Thyroid gland (tissue), 4 donors: ENCODE measurements at regions not wholly inside any gene's neighbourhood (a gene's known extent, or its start where the extent isn't known, plus 50 kb on each side); places are given as distances from the start of the nearest gene placed in this dataset.

Experiments
- DNase-seq, 2 donors: peaks; one replicate each; pipeline ENCODE4 v3.0.0-alpha.2; 2019
- H3K27ac ChIP-seq, 3 donors: fragments of 200-600 bp; sonication (generic); 1 replicate in 2 of 3; 2 replicates in 1 of 3; pipeline ENCODE4 v1.5.1; 2016 to 2019; ENCODE audit warnings: mild to moderate bottlenecking in 1 of 3, moderate library complexity in 1 of 3
- H3K27me3 ChIP-seq: fragments of 200-600 bp; sonication (generic); one replicate; pipeline ENCODE4 v1.5.1; 2019
- H3K36me3 ChIP-seq, 2 donors: fragments of 200-600 bp; sonication (generic); one replicate each; pipeline ENCODE4 v1.5.1; 2016 to 2019
- H3K4me1 ChIP-seq, 2 donors: fragments of 200-600 bp; sonication (generic); one replicate each; pipeline ENCODE4 v1.5.1; 2017 to 2019
- H3K4me3 ChIP-seq, 3 donors: fragments of 200-600 bp; sonication (generic); replicated peaks in 1 of 3; 1 replicate in 2 of 3; 2 replicates in 1 of 3; pipeline ENCODE4 v1.5.1; 2016; ENCODE audit warnings: mild to moderate bottlenecking in 1 of 3
- H3K9me3 ChIP-seq: fragments of 200-600 bp; sonication (generic); one replicate; pipeline ENCODE4 v1.5.1; 2017
- POLR2A ChIP-seq, 2 donors: fragments of 450-650 bp; IDR thresholded peaks; one replicate each; pipeline ENCODE4 v1.6.1; 2017; ENCODE audit warnings: antibody characterized with exemption in 2 of 2, mild to moderate bottlenecking in 2 of 2, moderate library complexity in 1 of 2
- WGBS, 2 donors: methylation state at CpG; one replicate each; pipeline ENCODE4 v1.1.5; 2017; 5-methylcytosine and 5-hydroxymethylcytosine counted together
- intact Hi-C: fragments of 100-400 bp; cut with DNase I; formaldehyde crosslinking; loops from one replicate; pipeline ENCODE4 v1.15.1; 2023
- TF ChIP-seq, protein P1 (sequence below), 6 experiments: fragments of 200-600 bp in 3 of 6; fragments of 450-650 bp in 3 of 6; sonication (generic) in 3 of 6; IDR thresholded peaks; one replicate each; pipeline ENCODE4 v1.5.1; 2016 to 2019; ENCODE audit warnings: antibody characterized with exemption in 6 of 6, mild to moderate bottlenecking in 2 of 6, inconsistent platforms in 1 of 6, moderate library complexity in 1 of 6

DNA sequence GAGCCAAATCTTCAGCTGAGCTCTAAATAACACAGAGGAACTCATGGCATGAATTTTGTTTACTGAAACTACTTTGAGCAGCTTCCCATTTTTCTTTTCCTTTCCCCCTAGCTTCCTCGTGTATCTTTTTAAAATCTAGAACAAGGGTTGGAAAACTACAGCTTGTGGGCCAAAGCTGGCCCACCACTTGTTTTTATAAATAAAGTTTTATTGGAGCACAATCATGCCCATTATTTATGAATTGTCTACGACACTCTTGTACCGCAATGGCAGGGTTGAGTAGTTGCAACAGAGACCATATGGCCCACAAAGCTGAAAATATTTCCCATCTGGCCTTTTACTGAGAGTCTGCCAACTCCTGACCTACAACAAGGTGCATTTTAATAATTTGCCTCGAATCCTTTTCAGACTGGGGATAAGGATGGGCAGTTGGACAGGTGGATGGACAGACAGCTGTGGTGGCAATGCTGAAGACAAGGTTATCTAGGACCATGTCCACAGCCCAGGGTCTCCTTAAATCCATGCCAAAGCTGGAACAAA, 87.7 kb downstream of the RMI2 start:
- Histone ChIP-seq H3K27me3 (no peaks in the 10 kb centered on the region), H3K4me3 (no peak overlapping the region), H3K4me1 (no peaks in the 10 kb centered on the region), H3K36me3 (no peaks in the 10 kb centered on the region), H3K27ac (no peak overlapping the region), H3K9me3 (no peaks in the 10 kb centered on the region)
- 84 to 90% methylated on average over 4 of the region's 4 CpGs for WGBS, 2 donors
- DNase-seq: no peak
- TF ChIP-seq, protein P1, sequence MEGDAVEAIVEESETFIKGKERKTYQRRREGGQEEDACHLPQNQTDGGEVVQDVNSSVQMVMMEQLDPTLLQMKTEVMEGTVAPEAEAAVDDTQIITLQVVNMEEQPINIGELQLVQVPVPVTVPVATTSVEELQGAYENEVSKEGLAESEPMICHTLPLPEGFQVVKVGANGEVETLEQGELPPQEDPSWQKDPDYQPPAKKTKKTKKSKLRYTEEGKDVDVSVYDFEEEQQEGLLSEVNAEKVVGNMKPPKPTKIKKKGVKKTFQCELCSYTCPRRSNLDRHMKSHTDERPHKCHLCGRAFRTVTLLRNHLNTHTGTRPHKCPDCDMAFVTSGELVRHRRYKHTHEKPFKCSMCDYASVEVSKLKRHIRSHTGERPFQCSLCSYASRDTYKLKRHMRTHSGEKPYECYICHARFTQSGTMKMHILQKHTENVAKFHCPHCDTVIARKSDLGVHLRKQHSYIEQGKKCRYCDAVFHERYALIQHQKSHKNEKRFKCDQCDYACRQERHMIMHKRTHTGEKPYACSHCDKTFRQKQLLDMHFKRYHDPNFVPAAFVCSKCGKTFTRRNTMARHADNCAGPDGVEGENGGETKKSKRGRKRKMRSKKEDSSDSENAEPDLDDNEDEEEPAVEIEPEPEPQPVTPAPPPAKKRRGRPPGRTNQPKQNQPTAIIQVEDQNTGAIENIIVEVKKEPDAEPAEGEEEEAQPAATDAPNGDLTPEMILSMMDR (IDR thresholded peaks at IDR 0.05): no peak
- no peak for TF ChIP-seq POLR2A (IDR thresholded peaks at IDR 0.05)
- intact Hi-C loops: no loop called here

DNA sequence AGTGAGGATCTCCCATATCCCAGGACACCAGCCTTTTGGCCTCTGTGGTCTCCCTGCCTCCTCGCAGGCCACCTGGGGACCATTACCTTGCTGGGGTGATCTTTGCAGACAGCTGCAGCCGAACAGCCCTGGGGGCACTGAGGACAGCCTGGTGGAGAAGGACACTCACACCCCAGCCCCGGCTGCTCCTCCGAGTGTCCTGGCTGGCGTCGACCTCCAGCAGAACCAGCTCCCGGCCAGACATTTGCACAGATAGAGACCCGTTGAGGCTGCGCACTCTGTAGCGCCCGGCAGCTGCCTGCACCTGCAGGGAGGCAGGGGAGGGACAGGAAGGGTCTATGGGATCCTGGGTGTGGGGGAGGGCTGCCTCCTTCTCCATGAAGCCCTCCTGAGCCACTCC, 90.3 kb downstream of the RMI2 start:
- no peak overlapping the region for H3K4me3 ChIP-seq
- intact Hi-C loops: no loop called here
- H3K4me1 ChIP-seq: no peaks in the 10 kb centered on the region
- no peak overlapping the region for H3K27ac ChIP-seq
- no peak for TF ChIP-seq POLR2A (IDR thresholded peaks at IDR 0.05)
- TF ChIP-seq, protein P1 (IDR thresholded peaks at IDR 0.05): no peak
- no peaks in the 10 kb centered on the region for H3K36me3 ChIP-seq
- no peak for DNase-seq
- H3K9me3 ChIP-seq: no peaks in the 10 kb centered on the region
- WGBS, 2 donors: 100% methylated on average over 2 to 4 of the region's 11 CpGs
- H3K27me3 ChIP-seq: no peaks in the 10 kb centered on the region

DNA sequence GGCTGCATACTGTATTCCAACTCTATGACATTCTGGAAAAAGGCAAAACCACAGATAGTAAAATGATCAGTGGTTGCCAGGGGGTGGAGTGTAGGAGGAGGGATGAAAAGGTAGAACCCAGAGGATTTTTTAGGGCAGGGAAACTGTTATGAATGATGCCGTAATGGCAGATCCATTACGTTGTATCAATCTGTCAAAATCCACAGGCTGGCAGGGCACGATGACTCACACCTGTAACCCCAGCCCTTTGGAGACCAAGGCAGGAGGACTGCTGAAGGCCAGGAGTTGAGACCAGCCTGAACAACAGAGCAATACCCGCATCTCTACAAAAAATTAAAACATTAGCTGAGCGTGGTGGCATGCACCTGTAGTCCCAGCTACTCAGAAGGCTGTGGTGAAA, 91.8 kb downstream of the RMI2 start:
- WGBS, 2 donors: 88 to 90% methylated on average over 5 of the region's 5 CpGs
- H3K4me1 ChIP-seq: no peaks in the 10 kb centered on the region
- H3K27ac ChIP-seq: no peak overlapping the region
- intact Hi-C loops: no loop called here
- no peaks in the 10 kb centered on the region for H3K36me3 ChIP-seq
- no peak for DNase-seq
- no peaks in the 10 kb centered on the region for H3K9me3 ChIP-seq
- TF ChIP-seq POLR2A (IDR thresholded peaks at IDR 0.05): no peak
- TF ChIP-seq, protein P1 (IDR thresholded peaks at IDR 0.05): no peak
- H3K4me3 ChIP-seq: no peak overlapping the region
- H3K27me3 ChIP-seq: no peaks in the 10 kb centered on the region

DNA sequence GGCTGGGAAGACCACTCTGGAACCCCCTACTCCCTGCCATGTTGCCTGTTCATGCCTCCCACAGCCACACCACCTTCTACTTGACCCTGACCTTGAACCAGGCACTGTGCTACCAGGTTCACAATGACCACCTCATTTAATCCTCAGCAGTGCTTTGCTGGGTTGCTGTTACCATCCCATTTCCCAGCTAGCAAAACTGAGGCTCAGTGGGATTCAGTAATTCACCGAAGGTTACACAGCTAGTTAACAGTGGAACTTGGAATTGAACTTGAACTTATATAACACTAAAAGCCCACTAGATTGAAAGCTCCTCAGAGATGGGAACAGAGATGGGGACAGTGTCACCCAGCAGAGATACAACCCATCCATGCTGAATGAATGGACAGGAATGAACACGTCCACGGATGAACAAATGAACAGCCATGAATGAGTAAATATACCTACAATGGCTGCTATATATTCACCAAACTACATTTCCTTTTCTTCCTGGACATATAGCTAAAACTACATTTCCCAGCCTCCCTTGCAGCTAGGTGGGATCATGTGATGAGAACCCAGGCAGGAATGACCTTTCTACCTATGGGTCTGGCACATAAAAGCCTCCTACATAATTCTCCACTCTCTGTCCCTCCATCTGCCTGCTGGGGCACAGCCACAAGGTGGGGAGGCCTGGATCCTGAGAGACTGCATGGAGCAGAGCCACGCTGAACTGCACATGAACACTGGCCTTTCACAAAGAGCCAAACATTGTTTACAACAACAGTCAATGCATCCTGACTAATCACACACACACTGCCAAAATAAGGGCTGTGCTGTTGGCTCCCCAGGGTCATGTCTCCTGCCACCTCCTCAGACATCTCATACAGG, 94.8 kb downstream of the RMI2 start:
- Histone ChIP-seq H3K9me3 (no peaks in the 10 kb centered on the region), H3K4me1 (no peaks in the 10 kb centered on the region), H3K27ac (no peak overlapping the region), H3K27me3 (no peaks in the 10 kb centered on the region), H3K4me3 (no peak overlapping the region), H3K36me3 (no peaks in the 10 kb centered on the region)
- intact Hi-C loops: no loop called here
- no peak for DNase-seq
- no peak for TF ChIP-seq POLR2A (IDR thresholded peaks at IDR 0.05)
- TF ChIP-seq, protein P1 (IDR thresholded peaks at IDR 0.05): no peak
- 90 to 94% methylated on average over 4 of the region's 4 CpGs for WGBS, 2 donors

DNA sequence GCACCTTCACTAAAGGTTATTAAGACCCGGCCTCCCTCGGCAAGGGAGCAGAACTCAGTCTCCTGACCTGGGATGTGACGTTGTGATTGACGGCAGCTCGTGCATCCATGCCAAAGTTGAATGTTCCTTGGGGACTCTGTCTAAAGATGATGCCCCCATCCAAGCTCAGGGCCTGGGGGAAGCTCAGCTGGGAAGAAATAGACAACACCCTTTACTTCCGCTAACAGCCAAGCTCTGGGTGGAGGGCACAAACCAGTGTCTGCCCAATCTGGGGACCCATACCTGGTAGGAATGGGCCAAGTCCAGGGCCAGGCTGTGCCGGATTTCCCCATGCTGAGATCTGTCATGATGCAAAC, 95.4 kb downstream of the RMI2 start:
- no peak for TF ChIP-seq POLR2A (IDR thresholded peaks at IDR 0.05)
- TF ChIP-seq, protein P1 (IDR thresholded peaks at IDR 0.05): no peak
- Histone ChIP-seq H3K4me3 (no peak overlapping the region), H3K36me3 (no peaks in the 10 kb centered on the region), H3K27me3 (no peaks in the 10 kb centered on the region), H3K4me1 (no peaks in the 10 kb centered on the region), H3K27ac (no peak overlapping the region), H3K9me3 (no peaks in the 10 kb centered on the region)
- intact Hi-C loops: no loop called here
- 92 to 100% methylated on average over 5 to 7 of the region's 7 CpGs for WGBS, 2 donors
- no peak for DNase-seq
